OCI-LY7 (cell line): ENCODE measurements at regions not wholly inside any gene's neighbourhood (a gene's known extent, or its start where the extent isn't known, plus 50 kb on each side); places are given as distances from the start of the nearest gene placed in this dataset.

Experiments used
- BruUV-seq: library from RNA; stranded (reverse); fragments of 400-500 nt; replicated peaks from 2 replicates; lab custom pipeline; 2021; lab: Mats Ljungman, UMichigan
- CTCF ChIA-PET: fragments of 300-600 bp; sonication (Branson Sonifier 250); formaldehyde crosslinking; loops from one replicate; lab custom pipeline; 2022; ENCODE audit warnings: antibody characterized with exemption; ENCODE audit not compliant: unreplicated experiment; lab: Charles Lee
- POLR2A ChIA-PET: fragments of 300-600 bp; sonication (Branson Sonifier 250); formaldehyde crosslinking; loops from one replicate; lab custom pipeline; 2022; ENCODE audit warnings: antibody characterized with exemption; lab: Charles Lee
- DNase-seq: peaks from one replicate; pipeline ENCODE4 v3.0.0-alpha.2; 2015; ENCODE audit warnings: low spot score
- H2AFZ ChIP-seq: fragments of 200-600 bp; sonication (generic), shearing (Covaris generic); 2 replicates; pipeline ENCODE4 v1.6.1; 2014; ENCODE audit warnings: mild to moderate bottlenecking, antibody characterized with exemption, low read length, moderate library complexity
- H3K27ac ChIP-seq: fragments of 200-600 bp; sonication (generic); 2 replicates; pipeline ENCODE4 v1.5.1; 2014; ENCODE audit warnings: mixed run types, low read depth, mild to moderate bottlenecking, moderate library complexity, low read length, inconsistent platforms; ENCODE audit not compliant: poor library complexity, severe bottlenecking
- H3K36me3 ChIP-seq: fragments of 200-600 bp; sonication (generic); 2 replicates; pipeline ENCODE4 v1.6.1; 2014; ENCODE audit warnings: mild to moderate bottlenecking, antibody characterized with exemption, low read length, moderate library complexity, mixed read lengths; ENCODE audit not compliant: insufficient read depth
- H3K4me1 ChIP-seq: fragments of 200-600 bp; sonication (generic); 2 replicates; pipeline ENCODE4 v1.5.1; 2014; ENCODE audit warnings: mild to moderate bottlenecking, low read length; ENCODE audit not compliant: insufficient read depth, poor library complexity, severe bottlenecking
- H3K4me2 ChIP-seq: fragments of 200-600 bp; sonication (generic); 2 replicates; pipeline ENCODE4 v1.6.1; 2014; ENCODE audit warnings: mild to moderate bottlenecking, low read length
- H3K4me3 ChIP-seq: fragments of 200-600 bp; sonication (generic); 2 replicates; pipeline ENCODE4 v1.5.1; 2014; ENCODE audit warnings: mild to moderate bottlenecking, low read depth, low read length; ENCODE audit not compliant: poor library complexity, severe bottlenecking
- H3K79me2 ChIP-seq: fragments of 200-600 bp; sonication (generic); 2 replicates; pipeline ENCODE4 v1.6.1; 2016; ENCODE audit warnings: low read depth, mild to moderate bottlenecking, low read length, moderate library complexity, mixed read lengths; ENCODE audit not compliant: insufficient read depth
- H3K9me2 ChIP-seq: fragments of 200-600 bp; sonication (generic); 2 replicates; pipeline ENCODE4 v1.6.1; 2016; ENCODE audit warnings: mild to moderate bottlenecking, low read length, mixed read lengths; ENCODE audit not compliant: insufficient read depth
- H3K9me3 ChIP-seq: fragments of 200-600 bp; sonication (generic); 2 replicates; pipeline ENCODE4 v1.6.1; 2014; ENCODE audit warnings: mild to moderate bottlenecking, mixed run types, low read length, mixed read lengths
- H4K20me1 ChIP-seq: fragments of 200-600 bp; sonication (generic); 2 replicates; pipeline ENCODE4 v1.6.1; 2014; ENCODE audit warnings: mild to moderate bottlenecking, antibody characterized with exemption, low read length, moderate library complexity, mixed read lengths; ENCODE audit not compliant: insufficient read depth
- EZH2phosphoT487 ChIP-seq: fragments of 200-600 bp; sonication (generic); IDR thresholded peaks from 2 replicates; pipeline ENCODE4 v1.6.1; 2018; ENCODE audit warnings: low read depth, borderline replicate concordance, mild to moderate bottlenecking, mixed run types, antibody characterized with exemption, low read length, moderate library complexity, mixed read lengths
- intact Hi-C: fragments of 100-400 bp; cut with micrococcal nuclease; formaldehyde crosslinking; loops from one replicate; pipeline ENCODE4 v1.10.0; 2022; ENCODE audit not compliant: unreplicated experiment
- TF ChIP-seq, protein P1 (sequence below): fragments of 200-600 bp; sonication (generic); conservative IDR thresholded peaks from 2 replicates; pipeline ENCODE4 v1.5.1; 2014; ENCODE audit warnings: mild to moderate bottlenecking, antibody characterized with exemption, low read length, moderate library complexity, mixed read lengths

DNA sequence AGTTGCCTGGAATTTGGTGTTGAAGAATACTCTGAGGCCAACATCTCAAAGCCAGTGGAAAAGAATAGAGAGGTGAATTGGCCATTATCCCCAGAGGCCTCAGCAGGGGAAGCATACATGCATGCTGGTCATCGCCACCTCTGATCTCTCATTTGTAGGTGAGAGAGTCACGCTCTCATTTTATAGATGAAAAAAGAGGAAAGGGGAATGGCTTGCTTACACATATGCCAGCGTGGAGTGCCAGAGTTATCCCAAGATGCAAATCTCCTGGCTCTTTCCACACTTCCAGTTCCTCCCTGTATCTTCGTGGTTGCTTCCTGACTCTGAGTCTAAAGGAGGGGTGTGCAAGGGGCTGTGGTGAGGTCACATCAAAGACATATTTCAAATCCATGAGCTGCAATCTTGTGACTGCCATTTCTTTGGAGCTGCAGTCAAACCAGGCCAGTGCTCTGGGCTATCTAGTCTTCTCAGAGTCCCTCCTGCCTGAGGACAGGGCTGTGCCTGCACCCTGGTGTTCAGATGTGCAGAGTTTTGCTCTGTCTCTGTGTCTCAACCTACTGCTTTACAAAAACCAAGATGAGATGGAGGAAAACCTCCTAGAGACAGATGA lies 324.7 kb downstream of the MYCN start:
- Histone ChIP-seq H3K9me3 (no peaks in the 10 kb centered on the region), H3K36me3 (no peaks in the 10 kb centered on the region), H2AFZ (no peak overlapping the region), H3K79me2 (no peaks in the 10 kb centered on the region), H3K9me2 (no peaks in the 10 kb centered on the region), H4K20me1 (no peaks in the 10 kb centered on the region), H3K4me1 (no peaks in the 10 kb centered on the region), H3K27ac (no peak overlapping the region), H3K4me3 (no peak overlapping the region), H3K4me2 (no peak overlapping the region)
- CTCF ChIA-PET = no interaction called here
- TF ChIP-seq, protein P1, sequence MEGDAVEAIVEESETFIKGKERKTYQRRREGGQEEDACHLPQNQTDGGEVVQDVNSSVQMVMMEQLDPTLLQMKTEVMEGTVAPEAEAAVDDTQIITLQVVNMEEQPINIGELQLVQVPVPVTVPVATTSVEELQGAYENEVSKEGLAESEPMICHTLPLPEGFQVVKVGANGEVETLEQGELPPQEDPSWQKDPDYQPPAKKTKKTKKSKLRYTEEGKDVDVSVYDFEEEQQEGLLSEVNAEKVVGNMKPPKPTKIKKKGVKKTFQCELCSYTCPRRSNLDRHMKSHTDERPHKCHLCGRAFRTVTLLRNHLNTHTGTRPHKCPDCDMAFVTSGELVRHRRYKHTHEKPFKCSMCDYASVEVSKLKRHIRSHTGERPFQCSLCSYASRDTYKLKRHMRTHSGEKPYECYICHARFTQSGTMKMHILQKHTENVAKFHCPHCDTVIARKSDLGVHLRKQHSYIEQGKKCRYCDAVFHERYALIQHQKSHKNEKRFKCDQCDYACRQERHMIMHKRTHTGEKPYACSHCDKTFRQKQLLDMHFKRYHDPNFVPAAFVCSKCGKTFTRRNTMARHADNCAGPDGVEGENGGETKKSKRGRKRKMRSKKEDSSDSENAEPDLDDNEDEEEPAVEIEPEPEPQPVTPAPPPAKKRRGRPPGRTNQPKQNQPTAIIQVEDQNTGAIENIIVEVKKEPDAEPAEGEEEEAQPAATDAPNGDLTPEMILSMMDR = no peak
- no peak for TF ChIP-seq EZH2phosphoT487
- POLR2A ChIA-PET = interaction anchor here (0.9 kb wide), 1 partner anchor 1896 kb away, joined by 3 read pairs; no protein-coding TSS in a partner anchor
- intact Hi-C loops = no loop called here
- DNase-seq = no peak
- BruUV-seq = no TSS peak

DNA sequence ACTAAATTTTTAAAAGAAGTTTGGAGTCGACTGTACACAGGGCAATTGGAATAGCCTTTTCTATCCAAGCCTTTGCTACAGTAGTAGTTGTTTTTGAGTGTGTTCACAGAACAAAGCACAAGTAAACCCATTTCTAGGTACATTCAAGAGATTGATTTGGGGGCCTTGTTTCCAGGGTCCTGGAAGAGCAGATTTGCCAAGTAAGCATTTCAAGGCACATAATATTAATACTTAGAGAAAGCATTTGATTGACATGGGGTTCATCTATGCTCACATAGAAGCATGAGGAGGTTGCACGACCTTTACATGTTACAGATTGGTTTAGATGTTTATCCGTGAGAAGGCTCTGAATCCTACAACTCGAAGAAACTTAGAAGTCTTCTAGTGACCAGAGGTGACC lies 324.1 kb downstream of the MYCN start:
- Histone ChIP-seq H3K27ac (no peak overlapping the region), H3K4me3 (no peak overlapping the region), H4K20me1 (no peaks in the 10 kb centered on the region), H2AFZ (no peak overlapping the region), H3K4me2 (no peak overlapping the region), H3K9me3 (no peaks in the 10 kb centered on the region), H3K9me2 (no peaks in the 10 kb centered on the region), H3K36me3 (no peaks in the 10 kb centered on the region), H3K79me2 (no peaks in the 10 kb centered on the region), H3K4me1 (no peaks in the 10 kb centered on the region)
- intact Hi-C loops = no loop called here
- TF ChIP-seq EZH2phosphoT487 = no peak
- TF ChIP-seq, protein P1 = no peak
- no TSS peak for BruUV-seq
- POLR2A ChIA-PET = no interaction called here
- CTCF ChIA-PET = no interaction called here
- DNase-seq = no peak

DNA sequence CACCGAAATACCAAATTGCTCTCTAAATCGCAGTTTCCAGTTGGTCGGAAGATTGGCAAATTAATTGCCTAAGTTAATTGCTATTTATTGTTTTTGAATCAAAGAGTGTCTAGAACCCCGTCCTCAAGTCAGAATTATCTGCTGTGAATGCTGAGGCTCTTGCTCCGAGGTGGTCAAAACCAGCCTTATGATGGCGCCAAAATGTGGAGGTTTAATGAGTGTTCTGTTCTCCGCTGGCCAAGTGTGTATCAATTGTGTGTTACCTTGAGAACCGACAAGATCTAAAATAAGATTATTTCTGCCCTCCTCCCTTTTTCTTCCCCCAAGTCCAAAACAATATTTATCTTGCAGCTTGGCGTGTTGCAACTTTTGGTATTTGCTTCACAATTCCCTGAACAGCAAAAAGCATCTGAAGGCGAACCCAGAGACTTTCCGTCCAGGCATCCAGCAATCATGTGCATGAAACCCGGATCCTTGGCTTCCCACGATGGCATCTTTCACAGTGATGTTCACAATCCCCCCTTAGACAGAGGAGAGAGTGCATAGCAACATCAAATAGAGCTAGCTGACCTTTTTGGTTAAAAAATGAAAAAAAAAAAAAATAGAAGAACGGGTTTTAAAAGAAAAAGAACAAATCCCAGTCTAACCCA lies 323.0 kb downstream of the MYCN start:
- Histone ChIP-seq H3K79me2 (no peaks in the 10 kb centered on the region), H2AFZ (no peak overlapping the region), H3K4me2 (no peak overlapping the region), H4K20me1 (no peaks in the 10 kb centered on the region), H3K4me1 (no peaks in the 10 kb centered on the region), H3K36me3 (no peaks in the 10 kb centered on the region), H3K27ac (no peak overlapping the region), H3K4me3 (no peak overlapping the region), H3K9me2 (no peaks in the 10 kb centered on the region), H3K9me3 (no peaks in the 10 kb centered on the region)
- intact Hi-C loops = no loop called here
- DNase-seq = no peak
- no TSS peak for BruUV-seq
- ChIA-PET CTCF (interaction anchor here (0.6 kb wide), 2 partner anchors 26 to 103 kb away, joined by 3 to 9 read pairs; no protein-coding TSS in a partner anchor), POLR2A (interaction anchor here (2.0 kb wide), 1 partner anchor 8 kb away, joined by 10 read pairs; no protein-coding TSS in a partner anchor)
- TF ChIP-seq, protein P1 = no peak
- TF ChIP-seq EZH2phosphoT487 = no peak
